ENCODE measurements at regions not wholly inside any gene's neighbourhood (a gene's known extent, or its start where the extent isn't known, plus 50 kb on each side); places are given as distances from the start of the nearest gene placed in this dataset.

DNA sequence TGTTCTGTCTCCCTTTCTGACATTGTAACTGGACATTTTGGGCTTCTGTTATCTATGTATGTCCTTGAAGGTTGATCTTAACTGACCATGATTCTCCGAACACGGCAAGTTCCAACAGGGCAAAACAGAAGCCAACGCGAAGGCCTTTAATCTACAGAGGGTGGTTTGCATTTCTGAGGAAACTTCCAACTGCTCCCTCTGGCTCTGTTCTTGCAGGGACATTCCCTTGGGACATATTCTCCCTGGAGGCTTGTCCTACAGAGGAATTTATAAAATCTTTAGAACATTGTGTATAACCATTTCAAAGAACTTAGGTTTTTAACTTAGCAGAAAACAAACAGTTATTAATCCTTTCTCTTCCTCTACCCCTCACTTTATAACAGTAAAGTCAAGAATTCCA is 189.0 kb upstream of the CDYL start:
- no peak for DNase-seq (ENCODE audit: low read depth in 3 of 3)

DNA sequence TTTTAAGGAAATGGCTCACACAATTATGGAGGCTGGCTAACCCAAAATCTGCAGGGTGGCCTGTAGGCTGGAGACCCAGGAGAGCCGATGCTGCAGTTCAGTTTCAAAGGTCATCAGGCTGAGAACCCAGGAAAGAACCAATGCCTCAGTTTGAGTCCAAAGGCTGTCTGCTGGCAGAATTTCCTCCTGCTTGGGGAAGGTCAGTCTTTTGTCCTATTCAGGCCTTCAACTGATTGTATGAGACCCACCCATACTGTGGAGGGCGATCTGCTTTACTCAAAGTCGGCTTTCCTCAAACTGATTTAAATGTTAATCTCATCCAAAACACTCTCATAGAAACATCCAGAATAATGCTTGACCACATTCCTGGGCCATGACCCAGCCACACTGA is 189.7 kb upstream of the CDYL start:
- no peak for DNase-seq (ENCODE audit: low read depth in 3 of 3)

DNA sequence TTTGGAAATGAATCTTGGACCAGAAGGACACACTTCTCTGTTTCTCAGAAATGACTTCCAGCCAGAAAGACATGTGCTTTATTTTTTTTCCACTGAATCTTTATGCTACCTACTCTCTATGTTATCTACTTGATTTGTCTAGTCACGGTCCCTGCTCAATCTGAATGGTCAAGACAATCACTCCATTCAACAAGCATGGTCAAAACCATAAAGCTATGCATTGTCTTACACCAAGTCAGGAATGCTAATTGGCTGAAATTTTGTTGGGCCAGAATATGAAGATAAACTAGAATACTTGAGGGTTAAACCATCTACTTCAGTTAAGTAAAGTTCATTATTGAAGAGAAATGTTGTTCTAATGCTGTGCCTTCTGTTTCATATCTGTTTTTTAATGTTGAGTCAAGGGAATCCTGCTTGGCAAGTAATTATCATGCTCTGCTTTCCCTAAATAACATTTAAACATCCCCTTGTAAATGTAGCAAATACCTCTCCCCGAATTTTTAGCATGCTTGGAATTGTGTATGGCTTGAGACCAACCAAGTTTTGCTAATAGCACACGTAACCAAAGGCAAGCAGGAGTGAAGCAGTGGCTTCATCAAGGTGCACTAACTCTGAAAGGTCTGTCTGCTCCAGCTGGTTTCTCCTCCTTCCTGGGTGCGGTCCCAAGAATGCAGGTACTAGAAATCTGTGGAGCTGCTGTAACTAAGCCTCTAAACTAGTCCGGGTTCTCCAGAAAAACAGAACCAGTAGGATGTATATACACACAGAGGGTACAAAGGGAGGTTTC is 190.3 kb upstream of the CDYL start:
- no peak for DNase-seq (ENCODE audit: low read depth in 3 of 3)

DNA sequence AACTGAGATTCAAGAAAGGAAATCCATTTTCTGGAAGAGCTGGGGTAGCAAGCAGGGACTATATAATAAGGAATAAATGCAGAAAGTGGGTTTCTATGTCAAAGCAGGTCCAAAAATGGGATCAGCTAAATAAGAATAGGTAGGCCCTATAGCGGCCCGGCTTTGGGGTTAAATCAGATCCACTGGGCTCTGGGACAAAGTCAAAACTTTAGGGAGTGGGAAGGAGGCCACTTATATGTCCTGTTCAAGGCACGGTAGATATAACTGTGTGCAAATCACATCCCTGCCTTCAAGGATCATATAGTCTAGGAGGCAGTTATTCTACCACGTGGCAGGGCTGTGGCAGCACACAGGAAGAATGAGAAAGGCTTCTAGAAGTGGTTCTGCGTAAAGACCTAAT is 191.4 kb upstream of the CDYL start:
- no peak for DNase-seq (ENCODE audit: low read depth in 3 of 3)

DNA sequence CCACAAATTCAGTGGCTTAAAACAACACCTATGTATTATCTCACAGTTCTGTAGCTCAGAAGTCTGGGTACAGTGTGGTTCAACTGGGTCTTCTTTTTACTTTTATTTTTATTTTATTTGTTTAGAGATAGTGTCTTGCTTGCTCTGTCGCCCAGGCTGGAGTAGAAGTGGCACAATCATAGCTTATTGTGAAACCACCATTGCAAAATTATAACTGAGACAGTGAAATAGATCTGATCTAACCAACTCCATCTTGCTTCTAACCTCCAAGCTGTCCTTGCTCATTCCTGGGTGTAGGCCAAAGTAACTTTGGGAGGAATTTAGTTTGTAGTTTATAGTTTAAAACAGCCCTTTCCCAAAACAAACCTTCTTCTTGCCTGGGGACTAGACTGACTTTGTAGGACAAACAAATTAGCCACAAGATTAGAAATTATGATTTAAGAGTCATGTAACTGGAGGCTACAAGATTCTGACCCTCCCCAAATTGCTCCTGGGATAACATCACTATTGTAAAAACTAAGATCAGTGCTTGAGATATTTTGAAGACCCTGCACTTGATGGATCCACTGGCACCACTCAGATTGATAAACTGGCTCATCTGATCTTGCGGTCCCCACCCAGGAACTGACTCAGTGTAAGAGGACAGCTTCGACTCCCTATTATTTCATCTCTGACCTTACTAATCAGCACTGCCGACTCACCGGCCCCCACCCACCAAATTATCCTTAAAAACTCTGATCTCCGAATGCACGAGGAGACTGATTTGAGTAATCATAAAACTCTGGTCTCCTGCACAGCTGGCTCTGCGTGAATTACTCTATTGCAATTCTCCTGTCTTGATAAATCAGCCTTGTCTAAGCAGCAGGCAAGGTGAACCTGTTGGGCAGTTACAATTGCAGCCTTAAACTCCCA is 193.4 kb upstream of the CDYL start:
- no peak for DNase-seq (ENCODE audit: low read depth in 3 of 3)

DNA sequence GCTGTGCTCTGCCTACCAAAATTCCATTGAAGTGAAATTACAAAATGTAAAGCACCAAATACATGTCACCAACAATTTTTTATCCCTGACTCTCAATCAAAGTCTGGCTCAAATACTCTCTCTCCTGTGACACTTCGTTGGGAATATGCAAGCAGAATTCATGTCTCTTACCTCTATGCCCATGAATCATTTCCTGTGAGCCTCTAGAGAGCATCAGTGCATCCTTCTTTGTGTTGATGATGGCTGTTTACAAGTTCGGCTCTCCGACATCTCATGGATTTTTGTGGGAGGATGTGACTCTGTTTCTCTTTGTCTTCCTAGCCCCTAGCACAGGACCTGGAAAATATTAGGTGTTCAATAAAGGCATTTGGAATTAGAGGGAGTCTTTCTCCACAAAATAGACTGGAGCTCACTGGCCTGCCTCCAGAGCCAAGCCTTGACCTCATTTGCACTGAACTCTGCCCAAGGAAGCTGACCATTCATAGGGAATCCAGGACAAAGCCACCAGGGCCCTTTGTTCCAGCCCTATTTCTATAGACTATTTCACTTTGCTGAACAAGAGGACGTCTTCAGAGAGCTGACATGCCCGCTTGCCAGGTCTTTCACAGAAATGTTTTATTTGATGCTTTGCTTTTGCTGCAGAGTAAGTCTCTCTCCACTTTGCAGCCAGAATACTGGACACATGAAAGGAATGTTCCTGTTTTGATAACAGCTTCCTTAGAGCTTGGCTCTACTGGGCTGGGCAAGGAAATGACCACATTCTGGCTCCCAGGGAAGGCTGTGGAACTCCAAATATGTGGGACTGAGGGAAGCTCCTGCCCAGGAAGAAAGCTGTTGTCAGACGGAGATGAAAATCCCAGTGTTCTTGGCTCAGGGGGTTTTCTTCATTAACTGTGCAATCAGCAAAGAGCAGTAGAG is 194.5 kb upstream of the CDYL start:
- no peak for DNase-seq (ENCODE audit: low read depth in 3 of 3)

DNA sequence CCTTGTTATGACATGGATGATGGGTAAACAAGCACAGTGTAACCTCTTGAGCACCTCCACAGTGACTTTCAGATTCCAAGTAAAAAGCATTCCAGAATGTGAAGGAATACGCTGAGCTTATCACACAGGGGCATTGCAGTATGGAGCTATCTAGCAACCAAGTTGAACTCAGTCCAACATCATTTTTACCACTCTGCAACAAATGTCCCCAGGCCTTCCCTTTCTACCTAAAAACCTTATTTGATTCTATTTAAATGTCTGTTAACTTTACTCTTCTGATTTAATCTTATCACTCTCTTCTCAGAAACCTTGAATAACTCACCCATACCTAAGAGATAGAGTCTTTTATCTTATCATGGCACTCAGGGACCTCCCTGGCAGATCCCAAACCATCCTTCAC is 195.8 kb upstream of the CDYL start:
- no peak for DNase-seq (ENCODE audit: low read depth in 3 of 3)

DNA sequence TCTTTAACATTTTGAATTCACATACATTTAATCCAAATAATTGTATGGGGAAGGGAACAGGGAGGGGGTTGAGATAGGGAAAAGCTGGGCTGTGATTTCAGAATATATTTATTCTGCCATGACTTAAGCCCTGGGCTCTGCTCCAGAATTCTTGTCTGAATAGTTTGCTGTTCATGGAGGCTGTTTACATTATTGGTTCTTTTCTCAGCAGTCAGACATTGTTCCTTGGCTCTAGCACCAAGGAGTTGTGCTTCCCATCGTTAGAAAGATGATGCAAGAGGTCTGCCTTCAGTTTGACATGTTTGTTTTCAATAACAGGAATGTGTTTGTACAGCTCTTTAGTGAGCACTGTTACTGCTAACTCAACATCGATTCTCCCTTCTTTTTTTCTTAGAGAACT is 198.8 kb upstream of the CDYL start:
- no peak for DNase-seq (ENCODE audit: low read depth in 3 of 3)

DNA sequence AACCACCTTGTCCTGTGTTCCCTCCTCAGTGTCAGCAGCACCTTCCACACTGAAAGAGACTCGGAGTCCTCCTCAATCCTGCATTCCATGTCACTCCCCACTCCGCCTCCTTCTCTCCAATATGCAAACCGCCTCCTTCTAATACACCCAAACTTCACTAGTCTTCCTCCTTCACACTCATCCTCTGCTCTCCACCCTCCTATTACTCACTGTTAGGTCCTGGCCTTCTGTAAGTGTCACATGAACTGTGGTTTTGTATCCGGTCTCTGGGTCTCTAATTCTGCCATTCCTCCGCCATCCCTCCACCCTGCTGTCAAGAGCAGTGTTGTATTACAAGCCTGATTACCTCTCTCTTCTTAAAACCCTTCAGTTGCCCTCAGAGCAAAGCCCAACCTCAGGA is 200.5 kb upstream of the CDYL start:
- no peak for DNase-seq (ENCODE audit: low read depth in 3 of 3)

DNA sequence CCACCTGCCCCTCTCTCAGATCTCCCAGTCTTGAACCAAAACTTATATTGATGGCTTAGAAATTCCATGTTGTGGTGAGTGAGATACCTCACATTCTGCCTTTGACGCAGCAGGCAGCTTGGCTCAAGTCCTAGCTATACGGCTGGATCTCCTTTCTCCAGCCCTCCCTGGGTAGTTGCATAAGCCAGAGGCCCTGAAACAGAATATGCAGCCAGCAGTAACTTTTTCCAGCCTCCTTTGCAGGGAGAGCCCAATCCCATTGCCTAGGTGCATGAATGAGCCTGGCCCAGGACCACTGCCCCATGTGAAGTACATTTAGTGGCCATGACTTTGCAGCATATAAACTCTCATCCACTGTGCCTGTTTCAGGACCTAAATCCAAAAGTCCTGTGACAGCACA is 202.2 kb upstream of the CDYL start:
- no peak for DNase-seq (ENCODE audit: low read depth in 3 of 3)

DNA sequence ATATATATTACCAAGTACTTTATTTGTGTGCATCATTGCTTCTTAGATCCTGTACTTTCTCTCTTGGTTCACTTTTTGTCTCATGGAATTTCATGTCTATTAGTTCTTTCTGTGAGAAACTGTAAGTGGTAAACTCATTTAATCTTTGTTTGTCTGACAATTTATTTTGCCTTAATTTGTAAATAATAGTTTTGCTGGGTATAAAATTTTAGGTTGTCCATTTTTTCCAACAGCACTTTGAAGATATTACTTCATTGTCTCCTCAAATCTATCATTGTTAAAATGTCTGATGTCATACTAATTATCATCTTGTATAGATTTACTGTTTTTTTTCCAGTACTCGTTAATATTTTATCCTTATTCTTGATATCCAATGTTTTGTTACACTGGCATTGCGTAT is 205.2 kb upstream of the CDYL start:
- no peak for DNase-seq (ENCODE audit: low read depth in 3 of 3)

DNA sequence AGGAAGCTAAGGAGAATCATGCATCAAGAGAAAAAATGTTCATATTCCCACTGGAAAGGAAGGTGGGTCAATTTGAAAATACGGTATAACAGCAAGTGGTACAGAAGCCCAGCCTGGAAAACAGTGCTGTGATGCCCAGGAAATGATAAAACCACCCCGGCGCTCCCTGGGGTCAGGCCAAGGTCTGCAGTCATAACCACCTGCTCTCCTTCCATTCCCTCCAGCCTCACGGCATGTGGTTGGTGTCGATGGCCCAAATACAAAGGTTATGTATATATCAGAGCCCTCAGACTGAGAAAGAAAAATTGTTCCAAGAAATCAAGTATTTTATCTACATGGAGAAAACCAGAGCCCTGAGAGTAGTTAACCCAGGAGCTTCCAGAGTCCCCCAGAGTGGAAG is 208.1 kb upstream of the CDYL start:
- DNase-seq (ENCODE audit: low read depth in 3 of 3): no peak

DNA sequence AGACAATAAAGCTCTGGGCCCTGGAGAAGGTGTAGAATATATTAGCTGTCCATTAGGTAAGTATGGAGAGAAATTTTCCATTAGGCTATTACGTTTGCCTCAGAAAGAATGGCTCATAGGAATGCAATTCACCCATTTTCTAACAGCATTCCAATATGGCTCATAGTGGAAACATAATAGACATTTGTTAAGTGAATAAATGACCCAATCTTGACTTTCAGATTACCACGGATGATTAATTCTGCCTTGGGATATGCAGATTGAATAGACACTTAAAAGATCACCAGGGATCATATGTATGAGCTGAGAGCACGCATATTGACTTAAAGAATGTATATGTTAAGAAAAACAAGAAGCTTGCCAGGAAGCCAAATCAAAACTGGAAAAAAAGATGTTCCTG is 209.1 kb upstream of the CDYL start:
- no peak for DNase-seq (ENCODE audit: low read depth in 3 of 3)

DNA sequence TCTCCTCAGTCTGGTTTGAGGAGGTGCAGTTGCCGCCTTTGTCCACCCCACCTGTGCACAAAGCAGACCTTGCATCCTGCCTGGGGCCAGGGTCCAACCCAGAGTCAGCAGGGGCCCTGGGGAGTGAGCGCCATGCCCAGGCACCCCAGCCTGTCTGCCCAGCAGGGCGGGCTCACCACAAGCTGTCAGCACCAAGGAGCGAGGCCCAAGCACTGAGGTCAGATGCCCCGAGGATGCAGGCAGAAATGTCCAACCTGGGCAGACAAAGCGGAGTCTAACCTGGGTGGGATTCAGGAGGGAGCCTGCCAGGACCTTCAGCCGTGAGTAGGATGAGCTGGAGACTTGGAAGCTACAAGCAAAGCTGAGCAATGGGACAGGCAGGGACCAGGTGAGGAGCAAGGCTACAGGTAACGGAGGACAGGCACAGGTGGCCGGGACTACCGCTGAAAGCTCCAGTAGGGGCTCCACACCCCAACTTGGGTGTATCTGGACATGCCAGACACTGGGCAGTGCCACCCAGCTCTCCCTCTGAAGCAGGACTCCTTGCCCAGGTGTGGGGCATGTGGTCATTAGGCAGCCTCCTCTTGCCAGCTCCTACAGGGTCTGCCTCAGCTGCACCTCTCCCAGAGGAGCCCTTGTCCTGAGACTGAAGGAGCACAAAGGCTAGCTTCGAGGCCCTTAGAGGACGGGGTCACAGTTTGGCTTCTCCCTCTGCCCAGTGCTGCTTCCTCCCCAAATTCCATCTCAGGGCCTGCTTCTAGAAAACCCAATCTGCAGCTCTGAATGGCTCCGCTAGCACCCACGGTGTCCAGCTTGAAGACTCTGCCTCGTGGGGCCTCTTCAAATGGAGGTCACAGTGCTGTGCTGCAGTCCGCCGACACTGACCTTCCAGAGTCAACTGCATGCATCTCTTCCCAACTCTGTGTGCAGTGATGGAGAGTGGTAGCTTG is 210.6 kb upstream of the CDYL start:
- DNase-seq (ENCODE audit: low read depth in 3 of 3): no peak

DNA sequence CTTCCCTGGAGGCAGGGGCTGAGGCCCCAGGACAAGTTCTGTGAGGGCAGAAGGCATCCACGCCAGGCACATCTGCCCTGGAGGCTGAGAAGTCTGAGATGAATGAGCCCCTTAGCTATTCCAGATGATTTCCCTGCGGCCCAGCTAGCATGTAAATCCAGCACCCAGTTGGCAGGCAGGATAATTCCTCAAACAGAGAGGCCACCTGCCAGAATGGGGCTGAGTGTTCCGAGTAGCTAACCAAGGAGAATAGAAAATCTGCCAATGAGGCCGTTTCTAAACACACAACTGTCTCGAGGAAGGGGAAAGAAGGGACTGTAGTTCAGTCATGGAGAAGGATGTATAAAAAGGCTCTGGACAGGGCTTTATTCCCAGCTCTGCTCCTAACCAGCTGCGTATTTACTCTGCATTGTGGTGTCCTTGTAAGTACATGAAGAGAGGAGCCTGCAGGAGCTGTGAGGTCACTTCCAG is 211.4 kb upstream of the CDYL start:
- no peak for DNase-seq (ENCODE audit: low read depth in 3 of 3)

DNA sequence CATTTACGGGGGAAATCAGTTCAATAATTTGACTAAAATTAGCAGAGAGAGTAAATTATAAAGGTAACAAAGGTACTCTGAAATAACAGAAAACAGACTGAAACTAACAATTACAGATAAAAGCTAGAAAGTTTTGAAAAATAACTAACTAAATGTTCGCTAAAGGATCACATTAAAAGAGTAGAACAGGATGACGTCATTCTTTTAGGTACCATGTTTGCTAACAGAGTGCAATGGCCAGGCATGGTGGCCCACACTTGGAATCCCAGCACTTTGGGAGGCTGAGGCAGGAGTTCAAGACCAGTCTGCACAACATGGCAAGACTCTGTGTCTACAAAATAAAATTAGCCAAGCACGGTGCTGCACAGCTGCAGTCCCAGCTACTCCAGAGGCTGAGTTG is 212.3 kb upstream of the CDYL start:
- no peak for DNase-seq (ENCODE audit: low read depth in 3 of 3)

DNA sequence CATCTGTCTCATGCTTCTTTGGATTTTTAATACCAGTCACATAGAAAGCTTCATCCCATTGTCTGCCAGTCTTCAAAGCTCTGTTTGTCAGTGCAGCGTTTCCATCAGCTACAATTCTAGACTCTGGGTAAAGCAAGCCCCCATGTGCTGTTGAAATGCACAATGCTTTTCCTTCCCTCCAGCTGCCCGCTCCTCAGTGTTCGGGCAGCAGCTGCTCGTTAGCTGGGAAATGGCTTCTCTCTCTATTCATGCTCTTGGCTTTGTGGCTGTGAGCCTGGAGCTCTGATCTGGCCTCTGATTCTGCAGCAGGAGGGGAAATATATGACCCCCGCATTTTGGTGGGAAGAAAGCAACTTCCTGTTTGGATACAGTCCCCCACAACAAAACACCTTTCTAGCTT is 213.0 kb upstream of the CDYL start:
- DNase-seq (ENCODE audit: low read depth in 3 of 3): no peak

DNA sequence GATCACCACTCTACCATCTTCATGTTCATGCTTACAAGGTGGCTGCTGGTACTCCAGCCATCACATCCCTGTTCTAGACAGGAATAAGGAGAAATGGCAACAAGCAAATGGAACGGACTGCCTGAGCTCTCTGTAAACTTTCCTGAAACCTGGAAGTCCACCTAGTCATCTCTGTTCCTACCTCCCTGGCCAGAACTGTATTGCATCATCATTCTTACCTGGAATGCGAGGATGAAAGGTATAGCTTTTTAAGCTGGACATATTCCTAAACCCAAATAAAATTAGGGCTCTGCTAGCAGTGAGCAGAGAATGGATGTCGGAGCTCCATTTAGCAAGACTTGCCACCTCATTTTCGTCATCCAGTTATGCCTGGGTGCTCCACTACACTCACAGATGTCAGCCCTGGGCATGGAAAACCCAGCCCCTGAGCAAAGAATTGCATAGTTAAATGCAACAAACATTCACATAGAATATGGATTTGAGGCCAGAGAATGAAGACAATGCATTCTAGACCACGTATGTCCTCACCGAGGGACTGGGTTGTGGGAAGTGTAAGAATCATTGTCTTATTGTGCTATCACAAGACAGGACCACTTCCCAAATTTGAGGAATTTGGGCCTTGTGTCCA is 214.3 kb upstream of the CDYL start:
- no peak for DNase-seq (ENCODE audit: low read depth in 3 of 3)

DNA sequence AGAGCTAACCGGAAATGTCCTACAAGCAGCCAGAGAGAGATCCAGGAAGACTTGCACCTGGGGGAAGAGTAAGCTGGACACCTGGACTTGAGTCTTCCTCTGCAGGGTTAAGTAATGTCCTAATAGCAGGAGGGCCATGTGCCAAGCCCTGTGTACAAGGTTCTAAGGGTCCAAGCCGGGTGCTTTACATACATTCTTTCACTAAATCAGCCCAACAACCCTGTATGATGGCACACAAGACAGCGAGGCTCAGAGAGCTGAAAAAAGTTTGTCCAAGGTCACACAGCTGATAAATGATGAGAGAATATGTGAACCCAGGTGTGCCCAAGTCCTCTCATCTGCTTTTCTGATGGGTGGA is 215.1 kb upstream of the CDYL start:
- DNase-seq (ENCODE audit: low read depth in 3 of 3): no peak

Measured in stimulated activated CD4-positive, alpha-beta T cell treated with anti-CD3 and anti-CD28 coated beads, TNF-alpha, amount 100 ng/mL, for 48 hours (primary cell).